PFSK-1 (cell line): ENCODE measurements at regions not wholly inside any gene's neighbourhood (a gene's known extent, or its start where the extent isn't known, plus 50 kb on each side); places are given as distances from the start of the nearest gene placed in this dataset.

Source experiments
- FOXP2 ChIP-seq: optimal IDR thresholded peaks from 2 replicates; pipeline ENCODE3; 2011; ENCODE audit warnings: borderline replicate concordance, control low read depth, inconsistent platforms; ENCODE audit not compliant: insufficient read depth; ENCODE audit errors: extremely low read length, extremely low read depth
- POLR2AphosphoS5 ChIP-seq: IDR thresholded peaks from 2 replicates; pipeline ENCODE4 v1.6.1; 2012; ENCODE audit warnings: low read depth, mild to moderate bottlenecking, control low read depth, low read length, moderate library complexity
- REST ChIP-seq, 2 experiments: IDR thresholded peaks; 2 replicates each; pipeline versions ENCODE4 v1.6.1 to v1.8.0; 2011 to 2012; ENCODE audit warnings: low read depth in 2 of 2, low read length in 2 of 2, control low read depth in 1 of 2, inconsistent platforms in 1 of 2, mild to moderate bottlenecking in 1 of 2, moderate library complexity in 1 of 2; ENCODE audit not compliant: insufficient read depth in 1 of 2
- SIN3A ChIP-seq: IDR thresholded peaks from 2 replicates; pipeline ENCODE4 v1.6.1; 2012; ENCODE audit warnings: mild to moderate bottlenecking, low read length, moderate library complexity, borderline replicate concordance; ENCODE audit not compliant: insufficient read depth
- TAF1 ChIP-seq: IDR thresholded peaks from 2 replicates; pipeline ENCODE4 v1.6.1; 2012; ENCODE audit warnings: low read length, control low read depth, borderline replicate concordance; ENCODE audit not compliant: insufficient read depth

GRCh38 chr12:92488735-92489134, 214.1 kb upstream of the PLEKHG7 start:
- TF ChIP-seq POLR2AphosphoS5, result no peak
- no peak for TF ChIP-seq REST (IDR thresholded peaks at IDR 0.05; ENCODE audit: insufficient read depth in 1 of 2, low read depth in 2 of 2, low read length in 2 of 2)
- TF ChIP-seq TAF1, result no peak
- no peak for TF ChIP-seq SIN3A
- no peak for TF ChIP-seq FOXP2

GRCh38 chr12:92487138-92487485, 215.7 kb upstream of the PLEKHG7 start:
- no peak for TF ChIP-seq POLR2AphosphoS5
- no peak for TF ChIP-seq TAF1
- no peak for TF ChIP-seq REST (IDR thresholded peaks at IDR 0.05; ENCODE audit: insufficient read depth in 1 of 2, low read depth in 2 of 2, low read length in 2 of 2)
- no peak for TF ChIP-seq FOXP2
- no peak for TF ChIP-seq SIN3A

- TF ChIP-seq FOXP2 (no peak), REST (IDR thresholded peaks at IDR 0.05; ENCODE audit: insufficient read depth in 1 of 2, low read depth in 2 of 2, low read length in 2 of 2) (no peak), POLR2AphosphoS5 (no peak), TAF1 (no peak), SIN3A (no peak)
Observed at GRCh38 chr12:92486443-92487137, 216.2 kb upstream of the PLEKHG7 start.

- TF ChIP-seq FOXP2, result no peak
Observed at GRCh38 chr12:92485351-92486348, 217.1 kb upstream of the PLEKHG7 start.

- TF ChIP-seq FOXP2 (no peak), POLR2AphosphoS5 (no peak), SIN3A (no peak)
Observed at GRCh38 chr12:92482599-92482998, 220.2 kb upstream of the PLEKHG7 start.

GRCh38 chr12:92481066-92481465, 221.7 kb upstream of the PLEKHG7 start:
- no peak for TF ChIP-seq SIN3A
- no peak for TF ChIP-seq POLR2AphosphoS5
- TF ChIP-seq REST (IDR thresholded peaks at IDR 0.05; ENCODE audit: insufficient read depth in 1 of 2, low read depth in 2 of 2, low read length in 2 of 2), result no peak
- no peak for TF ChIP-seq TAF1
- no peak for TF ChIP-seq FOXP2
